Stimulated activated CD4-positive, alpha-beta T cell treated with anti-CD3 and anti-CD28 coated beads, Interleukin-15, amount 100 ng/mL, for 24 hours (primary cell): ENCODE measurements at regions not wholly inside any gene's neighbourhood (a gene's known extent, or its start where the extent isn't known, plus 50 kb on each side); places are given as distances from the start of the nearest gene placed in this dataset.

Experiments used
- DNase-seq: peaks from one replicate; pipeline ENCODE4 v3.0.0-alpha.2; 2020

- DNase-seq, result no peak
Observed at GRCh38 chr2:136550181-136550580, 215.2 kb upstream of the THSD7B start.

GRCh38 chr2:136539355-136539754 lies 226.0 kb upstream of the THSD7B start:
- no peak for DNase-seq

GRCh38 chr2:136538489-136538888 lies 226.9 kb upstream of the THSD7B start:
- no peak for DNase-seq

DNA sequence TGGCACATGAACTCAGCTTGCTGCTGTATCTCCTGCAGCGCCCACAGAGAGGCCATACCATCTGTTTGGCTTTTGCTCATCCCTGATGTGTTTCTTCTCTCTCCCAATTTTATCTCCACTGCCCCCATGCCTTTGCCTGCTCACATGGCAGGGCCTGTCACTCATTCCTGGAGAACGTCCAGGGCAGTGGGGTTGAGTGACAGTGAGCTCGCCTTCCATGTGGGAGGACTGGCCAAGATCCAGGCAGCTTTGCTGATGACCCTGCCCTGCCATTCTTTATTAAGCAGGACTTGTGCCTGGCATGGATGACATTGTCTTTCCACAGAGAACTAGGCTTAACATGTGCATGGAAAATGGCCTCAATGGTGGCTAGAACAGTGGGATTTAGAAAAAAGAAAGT lies 230.5 kb upstream of the THSD7B start:
- no peak for DNase-seq

DNA sequence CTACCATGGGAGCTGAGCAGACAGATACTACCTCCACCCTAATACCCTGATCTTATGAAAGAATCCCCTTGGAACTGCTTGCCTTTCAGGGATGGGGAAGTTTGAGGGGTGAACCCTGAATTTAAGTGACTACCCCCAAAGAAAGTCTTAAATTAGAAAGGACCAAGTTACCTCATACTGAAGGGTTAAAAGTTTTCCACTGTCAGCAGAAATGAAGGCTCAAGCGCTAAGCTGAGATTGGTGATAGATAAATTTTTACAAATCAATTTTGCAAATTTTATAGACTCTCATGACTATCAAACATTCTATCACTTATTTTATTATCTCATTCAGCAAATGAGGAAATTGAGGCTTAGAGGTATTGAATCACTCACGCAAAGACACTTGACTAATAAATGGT lies 233.2 kb upstream of the THSD7B start:
- DNase-seq, result no peak

DNA sequence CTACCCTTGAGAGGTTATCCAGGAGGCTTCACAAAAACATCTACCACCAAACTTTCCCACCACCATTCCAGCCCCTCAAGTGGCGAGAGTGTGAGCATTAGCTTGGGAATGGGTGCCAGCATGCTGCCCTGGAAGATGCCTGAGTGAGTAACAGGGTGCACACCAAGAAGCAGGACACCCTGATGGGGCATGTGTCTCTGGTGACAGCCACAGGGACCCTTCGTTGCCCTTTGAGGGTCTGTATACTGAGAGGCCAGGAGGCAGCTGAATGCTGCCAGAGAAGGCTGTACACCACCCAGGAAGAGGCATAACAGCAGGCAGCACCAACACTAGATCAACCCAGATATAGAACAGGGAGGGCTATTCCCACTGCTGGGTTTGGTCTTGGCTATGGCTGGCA lies 233.6 kb upstream of the THSD7B start:
- no peak for DNase-seq

DNA sequence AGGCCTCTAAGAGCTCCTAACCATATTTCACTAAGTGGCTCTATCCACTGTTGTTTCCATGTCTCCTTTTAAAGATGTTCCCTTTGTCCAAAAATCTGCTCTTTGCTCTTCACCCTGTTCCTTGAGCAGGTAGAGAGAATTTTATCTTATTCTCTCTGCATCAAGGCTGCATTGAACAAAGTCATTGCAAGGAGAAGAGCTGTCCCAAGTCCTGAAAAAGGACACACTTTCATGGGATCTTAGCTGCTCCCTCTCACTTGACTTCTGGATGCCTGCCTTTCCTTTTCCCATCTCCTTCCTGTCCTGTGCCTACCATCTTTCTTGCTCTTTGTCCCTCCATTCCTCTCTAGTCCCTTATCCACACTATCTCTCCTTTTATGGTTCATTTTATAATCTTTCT lies 235.2 kb upstream of the THSD7B start:
- no peak for DNase-seq

GRCh38 chr2:136527560-136527959 lies 237.8 kb upstream of the THSD7B start:
- no peak for DNase-seq

GRCh38 chr2:136522724-136523123 lies 242.6 kb upstream of the THSD7B start:
- DNase-seq, result no peak

DNA sequence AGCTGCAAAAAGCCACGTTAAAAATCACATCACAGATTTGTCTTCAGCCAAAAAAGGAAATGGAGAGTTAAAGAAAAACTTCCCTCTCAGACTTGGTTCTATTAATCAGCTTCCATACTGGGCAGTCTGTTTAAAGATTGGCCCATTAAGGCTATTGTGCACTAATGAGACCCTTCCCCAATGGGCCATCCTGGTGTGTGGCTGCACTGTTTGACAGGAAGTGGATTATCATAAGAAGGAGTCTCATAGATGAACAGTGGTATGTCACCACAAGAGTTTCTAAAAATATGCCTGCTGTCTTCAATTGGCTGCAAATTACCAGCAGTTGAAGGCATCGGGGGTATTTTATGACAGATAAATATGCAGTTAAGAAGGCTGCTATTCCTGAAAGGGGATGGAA lies 247.6 kb upstream of the THSD7B start:
- no peak for DNase-seq

- DNase-seq, result no peak
Observed at GRCh38 chr2:136510244-136510643, 255.1 kb upstream of the THSD7B start.

- DNase-seq, result no peak
Observed at GRCh38 chr2:136505462-136505861, 259.9 kb upstream of the THSD7B start.

- no peak for DNase-seq
Observed at GRCh38 chr2:136502660-136503059, 262.7 kb upstream of the THSD7B start.

- no peak for DNase-seq
Observed at GRCh38 chr2:136497709-136498108, 267.6 kb upstream of the THSD7B start.

GRCh38 chr2:136496966-136497365 lies 268.4 kb upstream of the THSD7B start:
- DNase-seq, result no peak

DNA sequence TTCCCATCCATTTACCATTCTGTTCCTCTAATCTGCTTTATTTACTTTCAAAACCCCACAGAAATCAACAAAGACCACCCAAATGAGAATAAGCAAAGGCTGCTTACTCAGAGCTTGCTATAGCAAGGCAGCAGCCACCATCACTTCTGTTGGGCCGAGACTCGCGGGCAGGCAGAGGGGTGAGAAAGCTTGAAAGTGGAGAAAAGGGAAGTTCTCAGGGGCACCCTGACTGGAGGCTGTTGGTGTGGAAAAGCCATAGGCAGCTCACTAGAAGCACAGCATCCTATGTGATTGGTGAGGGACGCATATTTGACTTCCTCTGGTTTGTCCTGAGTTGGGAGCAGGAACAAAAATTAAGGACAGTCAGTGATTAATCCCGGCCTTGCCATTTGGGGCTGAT lies 269.7 kb upstream of the THSD7B start:
- DNase-seq, result no peak

GRCh38 chr2:136492901-136493300 lies 272.4 kb upstream of the THSD7B start:
- no peak for DNase-seq

DNA sequence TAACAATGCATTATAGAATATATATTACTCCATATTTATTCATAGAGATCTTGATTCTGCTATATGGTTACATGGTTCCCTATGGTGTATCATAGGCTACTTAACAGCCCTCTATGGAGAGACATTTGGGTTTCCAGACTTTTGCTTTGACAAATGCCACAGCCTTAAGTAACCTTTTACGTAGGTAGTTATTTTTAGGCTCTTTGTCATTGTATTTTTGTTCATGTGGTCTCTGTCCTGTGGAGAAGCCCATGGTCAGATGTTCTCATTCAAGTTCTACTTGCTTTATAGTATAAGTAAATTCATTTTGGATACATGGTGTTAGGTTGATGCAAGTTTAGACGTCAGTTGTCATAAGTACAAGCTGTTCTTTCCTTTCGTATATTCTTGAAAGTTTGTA lies 275.2 kb upstream of the THSD7B start:
- no peak for DNase-seq

DNA sequence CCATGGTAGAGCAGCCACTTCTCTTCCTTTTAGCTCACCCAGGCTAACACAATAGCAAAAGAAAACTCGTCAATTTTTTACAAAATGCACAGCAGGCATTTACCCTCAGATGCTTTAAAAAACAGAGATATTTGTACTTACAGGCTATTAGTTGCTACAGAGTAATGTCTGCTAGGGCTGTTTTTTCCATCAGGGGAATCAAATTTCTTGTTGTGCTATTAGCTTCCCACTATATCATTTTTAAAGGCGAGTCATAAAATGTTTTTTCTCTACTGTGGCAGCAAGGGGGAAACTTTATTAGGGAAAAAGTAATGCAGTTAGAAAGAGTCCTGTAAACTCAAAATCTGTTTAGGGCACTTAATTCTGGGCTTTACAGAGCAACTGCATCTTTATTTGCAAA lies 277.9 kb upstream of the THSD7B start:
- no peak for DNase-seq

DNA sequence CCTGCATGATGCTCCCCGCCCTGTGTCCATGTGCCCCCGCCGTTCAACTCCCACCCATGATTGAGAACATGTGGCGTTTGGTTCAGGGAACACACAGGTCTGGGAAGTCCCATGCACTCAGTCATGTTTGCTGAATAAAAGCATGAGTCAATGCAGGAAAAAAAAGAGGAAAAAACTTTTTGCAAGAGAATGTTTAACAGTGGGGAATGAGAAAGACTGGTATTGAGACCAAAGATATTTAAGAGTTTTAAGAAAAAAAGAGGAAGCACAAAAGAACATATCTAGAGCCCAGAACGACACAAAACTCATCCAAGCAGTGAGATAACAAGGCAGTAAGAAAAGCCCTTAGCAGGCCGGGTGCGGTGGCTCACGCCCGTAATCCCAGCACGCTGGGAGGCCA lies 279.2 kb upstream of the THSD7B start:
- DNase-seq, result no peak

DNA sequence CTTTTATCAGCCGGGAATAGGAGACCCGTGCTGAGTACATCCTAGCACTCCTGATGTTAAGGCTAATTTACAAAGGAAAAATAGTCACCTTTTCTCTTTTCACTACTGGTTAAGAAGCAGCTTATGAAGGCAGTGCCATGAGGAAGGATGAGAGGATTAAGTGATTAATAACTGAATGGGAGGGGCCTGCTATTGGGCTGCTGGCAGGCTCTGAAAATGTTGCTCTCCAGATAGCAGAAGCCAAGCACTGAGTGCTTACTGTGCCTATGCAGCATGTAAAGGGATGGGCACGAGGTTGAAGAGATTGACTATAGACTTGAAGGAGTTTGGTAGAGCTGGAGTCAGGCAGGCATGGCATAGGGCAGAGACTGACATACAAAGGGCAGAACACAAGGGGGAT lies 282.4 kb upstream of the THSD7B start:
- DNase-seq, result no peak

- DNase-seq, result no peak
Observed at GRCh38 chr2:136482006-136482405, 283.3 kb upstream of the THSD7B start.

DNA sequence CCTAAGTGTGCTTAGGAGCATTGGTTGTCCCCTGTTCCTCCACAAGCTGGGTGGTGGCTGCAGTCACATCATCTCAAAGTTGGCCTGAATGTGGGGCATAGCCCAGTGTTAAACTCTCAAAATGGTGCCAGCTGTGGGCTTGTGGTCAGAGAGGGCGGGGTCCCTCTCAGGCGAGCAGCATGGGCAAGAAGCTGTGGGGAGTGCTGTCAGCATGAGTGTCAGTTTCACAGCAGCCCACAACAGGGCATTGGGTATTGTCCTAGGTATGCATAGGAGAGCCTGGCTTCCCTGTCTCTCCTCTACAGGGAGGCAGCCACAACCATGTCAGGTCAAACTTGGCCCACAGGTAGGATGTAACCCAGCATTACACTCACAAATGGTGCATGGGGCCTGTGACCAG lies 285.6 kb upstream of the THSD7B start:
- no peak for DNase-seq

- no peak for DNase-seq
Observed at GRCh38 chr2:136468799-136469369, 296.5 kb upstream of the THSD7B start.

- DNase-seq, result no peak
Observed at GRCh38 chr2:136452528-136452927, 312.8 kb upstream of the THSD7B start.
